Left renal pelvis (tissue), 4 donors: ENCODE measurements at regions not wholly inside any gene's neighbourhood (a gene's known extent, or its start where the extent isn't known, plus 50 kb on each side); places are given as distances from the start of the nearest gene placed in this dataset.
"Not testable (repeated sequence)": the region's sequence is repeated elsewhere in the genome, so short reads cannot be mapped to it uniquely, and the experiment has no call there.

ENCODE experiments used
- DNase-seq, 4 donors: peaks; one replicate each; pipeline ENCODE4 v3.0.0-alpha.2; 2013; ENCODE audit warnings: low read depth in 4 of 4, low spot score in 3 of 4

DNA sequence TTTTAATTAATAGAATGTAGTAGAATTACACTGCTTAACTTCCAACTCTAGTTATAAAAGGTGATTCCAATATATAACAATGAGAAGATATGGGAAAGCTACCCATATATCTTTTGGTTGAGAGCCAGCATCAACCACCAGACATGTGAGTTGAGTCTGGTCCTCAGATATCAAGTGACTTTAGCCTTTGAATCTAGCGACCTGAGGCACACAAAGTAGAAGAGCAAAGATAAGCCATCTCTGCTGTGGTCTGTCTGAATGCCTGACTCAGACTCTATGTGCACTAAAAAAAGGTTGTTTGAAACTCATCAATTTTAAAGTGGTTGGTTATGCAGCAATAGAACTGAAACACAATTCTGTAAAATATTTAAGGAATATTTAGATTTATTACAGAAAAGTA is 492.5 kb upstream of the SOX9 start:
- DNase-seq = no peak

DNA sequence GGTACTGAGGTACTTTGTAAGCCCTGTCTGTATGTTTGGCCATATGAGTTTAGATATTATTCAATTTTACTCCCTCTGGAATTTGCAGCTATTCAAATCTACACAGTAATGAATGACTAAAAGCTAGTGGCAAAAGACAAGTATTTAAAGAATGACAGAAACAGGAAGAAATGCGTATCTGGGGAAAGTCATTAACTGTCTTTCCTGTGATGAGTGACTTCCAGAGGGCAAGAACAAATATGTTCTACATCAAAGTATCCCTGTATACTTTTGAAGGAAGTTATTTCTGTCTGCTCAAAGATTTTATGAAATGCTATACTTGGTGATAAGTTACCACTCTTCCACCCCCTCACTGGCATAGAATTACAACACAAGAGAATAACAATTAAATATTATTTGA is 489.3 kb upstream of the SOX9 start:
- DNase-seq = no peak

DNA sequence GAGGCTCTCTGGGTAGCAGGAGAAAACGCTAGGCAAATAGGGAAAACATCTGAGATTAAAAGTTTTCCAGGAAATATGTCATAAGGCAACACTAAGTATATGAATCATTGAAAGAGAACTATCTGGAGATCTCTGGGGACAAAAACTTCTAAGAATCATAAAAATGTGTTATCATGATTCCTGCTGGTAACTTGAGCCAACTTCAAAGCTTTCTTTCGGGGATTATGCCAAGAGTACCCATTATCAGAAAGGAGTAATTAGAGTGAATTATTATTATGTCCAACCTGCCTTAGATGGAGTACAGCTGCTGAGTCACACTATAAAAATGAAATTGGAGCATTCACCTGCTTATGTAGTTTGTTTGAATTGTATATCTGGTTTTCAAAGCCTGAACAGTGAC is 488.5 kb upstream of the SOX9 start:
- DNase-seq = peak; percentile 16 to 50 (median 25)

DNA sequence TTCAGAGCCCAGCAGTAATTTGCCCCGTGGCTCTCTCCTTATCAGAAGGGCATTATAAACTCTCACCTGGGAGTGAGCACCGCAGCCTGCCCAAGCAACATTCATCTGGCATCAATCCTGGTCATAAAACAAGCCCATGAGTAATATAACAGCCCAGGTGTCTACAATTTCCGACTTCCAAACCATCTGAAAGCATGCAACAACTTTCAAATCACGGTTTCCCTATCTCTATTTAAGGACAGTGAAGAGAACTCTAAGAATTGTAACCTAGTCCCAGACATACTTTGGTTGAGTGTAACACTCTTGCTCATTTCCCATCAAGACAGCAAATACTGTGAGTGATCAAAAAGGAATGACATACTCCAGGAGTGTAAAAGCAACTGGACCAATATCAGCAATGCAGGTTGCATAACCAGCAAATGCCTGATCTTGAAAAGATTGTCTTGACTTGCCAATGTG is 487.4 kb upstream of the SOX9 start:
- DNase-seq = no peak

DNA sequence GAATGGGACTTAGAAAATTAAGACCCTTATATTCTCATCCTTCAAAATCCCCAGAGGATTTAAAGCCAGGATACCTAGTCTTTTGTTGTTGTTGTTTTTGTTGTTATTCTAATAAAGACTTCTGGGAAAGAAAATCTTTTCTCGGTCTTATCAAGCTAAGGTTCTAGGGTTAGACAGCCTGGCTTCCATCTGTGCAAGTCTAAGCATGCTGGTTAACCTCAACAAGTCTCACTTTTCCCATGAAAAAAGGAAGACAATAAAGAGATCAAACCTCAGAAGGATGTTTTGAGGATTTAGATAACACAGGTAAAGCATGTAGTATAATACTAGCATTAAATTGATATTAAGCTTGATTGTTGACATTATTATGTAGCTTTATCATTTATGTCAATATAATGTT is 486.4 kb upstream of the SOX9 start:
- DNase-seq = no peak

DNA sequence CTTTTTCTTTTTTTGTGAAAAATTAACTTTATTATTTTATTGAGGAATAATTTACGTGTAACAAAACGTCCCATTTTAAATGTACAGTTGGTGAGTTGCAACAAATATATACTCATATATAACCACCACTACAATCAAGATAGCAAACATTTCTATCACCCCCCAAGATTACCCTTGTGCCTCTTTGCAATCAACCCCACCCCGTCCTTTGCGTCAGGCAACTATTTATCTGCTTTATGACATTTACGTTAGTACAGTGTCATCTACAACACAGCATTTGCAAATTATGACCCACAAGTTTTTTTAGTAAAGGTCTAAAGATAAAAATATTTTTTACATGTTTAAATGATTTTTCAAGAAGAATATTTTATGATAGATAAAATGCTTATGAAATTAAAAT is 485.6 kb upstream of the SOX9 start:
- DNase-seq = no peak

DNA sequence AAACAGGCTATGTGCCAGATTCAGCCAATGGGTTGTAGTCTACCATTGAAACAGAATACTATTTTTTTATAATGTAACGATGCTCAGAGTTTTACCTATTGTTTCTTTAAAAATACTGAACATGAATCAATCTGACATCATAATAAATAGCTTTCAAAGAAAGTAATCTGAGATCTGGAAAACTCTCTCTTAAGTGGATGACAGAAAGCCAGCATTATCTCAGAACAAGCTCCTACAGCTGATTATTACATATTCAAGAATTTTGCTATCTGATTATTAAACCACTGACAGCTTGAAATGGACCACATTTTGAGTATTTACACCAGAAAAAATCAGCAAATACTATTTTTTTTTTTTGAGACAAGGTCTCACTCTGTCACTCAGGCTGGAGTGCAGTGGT is 484.2 kb upstream of the SOX9 start:
- DNase-seq = no peak

DNA sequence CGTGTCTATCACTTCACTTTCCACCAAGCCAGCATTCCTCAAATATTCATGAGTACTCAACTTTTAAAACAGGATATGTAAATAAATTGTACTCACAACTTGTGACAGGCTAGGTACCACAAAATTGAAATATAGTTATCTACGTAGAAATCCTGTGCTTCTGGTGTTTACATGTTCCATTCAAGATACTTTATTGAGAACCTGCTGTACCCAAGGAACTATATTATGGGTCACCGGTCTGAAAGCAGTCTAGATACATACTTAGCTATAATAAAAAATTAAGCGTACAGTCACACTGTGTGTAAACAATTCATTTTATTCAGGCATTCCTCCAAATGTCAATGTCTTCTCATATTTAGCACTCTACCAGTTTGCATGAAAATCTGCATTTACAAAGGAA is 482.2 kb upstream of the SOX9 start:
- DNase-seq = no peak

DNA sequence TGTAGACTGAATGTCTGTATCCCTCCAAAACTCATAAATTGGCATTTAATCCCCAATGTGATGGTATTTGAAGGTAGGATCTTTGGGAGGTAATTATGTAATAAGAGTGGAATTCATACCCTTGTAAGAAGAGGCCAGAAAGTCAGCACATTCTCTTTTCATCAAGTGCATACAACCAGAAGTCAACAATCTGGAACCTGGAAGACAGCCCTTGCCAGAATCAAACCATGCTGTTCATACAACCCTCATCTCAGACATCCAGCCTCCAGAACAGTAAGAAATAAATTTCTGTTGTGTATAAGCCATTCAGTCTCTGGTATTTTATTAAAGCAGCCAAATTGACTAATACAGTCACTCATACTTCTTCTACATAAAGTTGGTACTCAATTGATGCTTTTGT is 481.0 kb upstream of the SOX9 start:
- DNase-seq = no peak

DNA sequence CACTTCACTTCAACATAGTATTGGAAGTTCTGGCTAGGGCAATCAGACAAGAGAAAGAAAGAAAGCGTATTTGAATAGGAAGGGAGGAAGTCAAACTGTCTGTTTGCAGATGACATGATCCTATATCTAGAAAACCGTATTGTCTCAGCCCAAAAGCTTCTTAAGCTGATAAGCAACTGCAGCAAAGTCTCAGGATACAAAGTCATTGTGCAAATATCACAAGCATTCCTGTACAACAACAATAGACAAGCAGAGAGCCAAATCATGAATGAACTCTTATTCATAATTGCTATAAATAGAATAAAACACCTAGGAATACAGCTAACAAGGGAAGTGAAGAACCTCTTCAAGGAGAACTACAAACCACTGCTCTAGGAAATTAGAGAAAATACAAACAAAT is 473.9 kb upstream of the SOX9 start:
- DNase-seq = not testable (repeated sequence)

DNA sequence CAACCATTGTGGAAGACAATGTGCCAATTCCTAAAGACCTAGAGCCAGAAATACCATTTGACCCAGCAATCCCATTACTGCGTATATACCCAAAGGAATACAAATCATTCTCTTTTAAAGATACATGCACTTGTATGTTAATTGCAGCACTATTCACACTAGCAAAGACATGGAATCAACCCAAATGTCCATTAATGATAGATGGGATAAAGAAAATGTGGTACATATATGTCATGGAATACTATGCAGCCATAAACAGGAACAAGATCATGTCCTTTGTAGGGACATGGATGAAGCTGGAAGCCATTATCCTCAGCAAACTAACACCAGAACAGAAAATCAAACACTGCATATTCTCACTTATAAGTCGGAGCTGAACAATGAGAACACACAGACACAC is 472.5 kb upstream of the SOX9 start:
- not testable (repeated sequence) for DNase-seq

DNA sequence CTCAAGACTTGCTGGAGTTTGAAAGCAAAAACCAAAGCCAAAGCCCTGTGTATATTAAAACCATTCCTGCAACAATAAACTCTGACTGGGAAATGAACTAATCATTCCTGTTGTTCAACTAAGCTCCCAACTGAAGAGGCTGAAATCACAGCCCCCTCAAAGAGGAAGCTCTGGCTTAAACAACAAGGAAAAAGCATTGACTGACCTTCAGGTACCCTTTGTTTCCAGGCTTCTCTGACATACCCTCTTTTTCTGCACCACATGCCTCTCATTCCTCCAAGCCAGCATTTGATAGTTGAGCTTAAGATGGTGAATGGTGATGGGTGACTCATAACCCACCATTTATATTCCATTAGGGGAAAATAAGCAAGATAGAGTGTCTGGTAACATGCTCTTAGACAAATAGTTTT is 470.9 kb upstream of the SOX9 start:
- no peak for DNase-seq

DNA sequence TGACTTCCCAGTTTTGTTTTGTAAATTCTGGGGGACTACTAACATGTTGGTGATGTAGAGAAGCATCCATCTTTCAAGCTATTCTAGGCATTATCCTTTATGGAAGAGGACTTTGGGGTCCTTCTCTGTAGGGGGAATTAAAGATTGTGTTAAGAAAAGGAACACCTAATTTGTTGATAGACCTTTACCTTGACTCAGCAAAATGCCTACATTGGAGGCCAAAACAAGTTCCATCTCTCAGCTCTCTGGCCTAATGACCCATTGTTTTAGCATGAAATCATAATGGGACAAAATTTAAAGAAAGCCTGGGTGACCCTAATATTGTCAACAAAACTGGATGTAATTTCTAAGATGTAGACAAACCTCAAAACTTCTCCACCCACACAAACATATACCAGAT is 465.3 kb upstream of the SOX9 start:
- DNase-seq = no peak

DNA sequence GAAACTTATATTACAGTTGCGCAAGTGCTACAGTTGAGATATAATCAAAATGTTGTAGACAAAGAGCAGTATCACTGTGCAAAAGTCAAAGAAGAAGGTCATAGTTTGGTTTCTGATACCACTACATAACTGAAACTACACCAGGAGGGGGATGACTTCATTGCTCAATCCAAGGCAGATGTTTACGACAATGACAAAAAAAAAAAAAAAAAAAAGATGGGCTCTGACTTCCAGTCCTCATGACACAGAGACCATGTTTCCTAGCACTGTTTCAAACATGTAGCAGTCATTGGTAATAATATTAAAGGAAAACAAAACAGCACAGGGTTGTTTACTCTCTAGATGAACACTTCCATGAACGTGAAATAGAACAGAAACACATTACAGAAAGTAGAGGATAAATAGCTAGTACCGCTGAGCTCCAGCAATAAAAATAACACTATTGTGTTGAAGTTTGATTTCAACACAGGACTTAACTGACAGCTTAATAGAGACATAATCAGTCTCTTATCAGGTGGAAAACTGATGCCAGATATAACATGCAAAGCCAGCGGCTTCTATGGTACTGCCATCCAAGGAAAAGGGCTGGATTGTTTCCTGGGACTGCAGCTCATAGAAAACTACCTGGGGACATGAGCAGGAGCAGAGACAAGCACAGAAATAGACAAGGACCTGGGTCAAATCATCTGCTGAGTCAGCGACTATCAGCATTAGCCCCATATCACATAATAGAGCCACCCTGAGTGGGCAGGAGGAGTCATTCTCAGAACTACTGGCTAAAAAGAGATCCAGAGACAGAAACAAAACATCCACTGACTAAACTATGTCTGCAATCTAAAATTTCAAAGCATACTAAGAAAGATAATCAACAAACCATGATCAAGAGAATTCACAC is 463.6 kb upstream of the SOX9 start:
- DNase-seq = no peak

DNA sequence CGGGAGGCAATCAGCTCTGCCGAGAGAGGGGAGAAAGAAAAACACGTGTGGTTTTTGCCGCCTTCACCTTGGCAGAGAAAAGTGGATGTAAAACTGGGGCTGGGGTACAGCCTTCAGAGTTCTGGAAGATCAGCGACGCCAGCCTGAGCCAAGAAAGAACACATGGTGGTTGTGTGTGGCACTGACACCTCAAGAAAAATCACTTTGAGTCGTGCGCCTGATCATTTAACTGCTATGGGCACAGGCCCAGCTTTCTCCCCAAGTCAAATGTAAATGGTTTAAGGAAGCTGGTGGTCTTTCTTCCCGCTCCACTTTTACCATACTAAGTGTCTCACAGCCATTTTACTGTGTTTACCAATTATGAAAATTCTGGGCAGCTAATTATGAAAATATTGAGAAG is 461.8 kb upstream of the SOX9 start:
- no peak for DNase-seq

DNA sequence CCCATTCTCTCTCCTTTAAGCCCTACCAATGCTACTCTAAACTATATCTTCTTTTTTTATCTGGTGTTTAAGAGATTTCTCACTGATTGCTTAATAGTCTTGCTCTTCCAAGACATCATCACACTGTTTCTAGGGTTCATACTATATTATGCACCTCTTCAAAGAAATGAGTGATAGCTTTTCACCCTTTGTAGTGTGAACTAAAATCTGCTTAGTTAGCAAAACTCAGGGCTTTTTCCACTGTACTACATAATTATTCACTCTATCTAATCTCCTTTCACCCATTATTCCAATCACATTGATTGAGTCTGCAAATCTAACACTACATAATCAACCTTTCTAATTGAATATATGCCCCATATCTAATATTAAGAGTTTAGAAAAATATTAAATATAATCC is 456.0 kb upstream of the SOX9 start:
- DNase-seq = no peak

DNA sequence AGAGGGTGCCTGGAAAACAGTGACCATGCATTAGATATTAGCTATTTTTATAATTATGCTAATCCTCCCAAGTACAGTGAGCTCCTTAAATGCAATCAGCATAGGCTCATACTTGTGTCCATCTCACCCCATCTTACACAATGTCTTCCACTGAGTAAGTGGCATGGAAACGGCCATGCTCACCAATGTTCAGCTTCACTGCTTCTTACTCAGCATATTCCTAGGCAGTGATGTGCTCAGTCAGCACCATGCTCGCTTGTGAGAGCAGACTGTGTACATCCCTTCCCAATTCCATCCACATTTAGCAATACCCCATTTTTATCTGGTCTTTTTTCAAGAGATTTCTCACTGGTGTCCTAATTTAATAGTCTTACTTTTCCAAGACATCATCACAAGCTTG is 454.8 kb upstream of the SOX9 start:
- no peak for DNase-seq

DNA sequence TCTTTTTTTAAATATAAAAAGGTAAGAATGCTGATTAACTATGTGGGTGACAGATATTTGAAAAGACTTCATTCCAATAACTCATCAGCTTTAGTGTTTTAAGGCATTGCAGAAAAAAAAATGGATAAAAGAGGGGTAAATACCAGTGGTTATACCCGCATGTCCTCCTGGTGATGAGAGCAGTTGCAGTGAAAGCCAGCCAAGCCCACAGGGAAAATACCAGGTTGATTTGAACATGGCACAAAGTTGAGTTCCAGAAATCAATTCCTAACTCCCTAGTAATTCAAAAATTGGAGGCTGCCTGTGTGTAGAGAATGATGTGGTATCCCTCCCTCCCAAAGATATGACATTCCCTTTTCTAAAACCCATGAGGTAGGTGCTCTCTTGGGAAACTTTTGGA is 453.2 kb upstream of the SOX9 start:
- DNase-seq = no peak

DNA sequence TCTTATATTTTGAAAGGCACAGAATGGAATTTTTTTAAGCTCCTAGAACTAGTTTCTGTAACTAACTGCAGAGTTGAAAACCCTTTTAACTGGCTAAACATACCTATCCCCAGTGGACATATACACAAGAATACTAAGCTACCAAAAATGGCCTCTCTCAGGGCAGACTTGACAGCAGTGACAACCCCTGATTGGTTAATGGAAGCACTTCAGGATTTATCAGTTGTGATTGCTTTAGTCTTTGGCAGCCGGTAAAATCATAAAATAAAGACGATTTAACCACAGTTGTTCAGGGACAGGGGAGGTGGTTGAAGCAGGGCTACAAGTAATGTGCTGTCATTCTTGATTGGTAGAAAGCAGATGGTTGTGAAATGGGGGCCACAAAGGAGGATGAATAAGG is 452.0 kb upstream of the SOX9 start:
- no peak for DNase-seq

DNA sequence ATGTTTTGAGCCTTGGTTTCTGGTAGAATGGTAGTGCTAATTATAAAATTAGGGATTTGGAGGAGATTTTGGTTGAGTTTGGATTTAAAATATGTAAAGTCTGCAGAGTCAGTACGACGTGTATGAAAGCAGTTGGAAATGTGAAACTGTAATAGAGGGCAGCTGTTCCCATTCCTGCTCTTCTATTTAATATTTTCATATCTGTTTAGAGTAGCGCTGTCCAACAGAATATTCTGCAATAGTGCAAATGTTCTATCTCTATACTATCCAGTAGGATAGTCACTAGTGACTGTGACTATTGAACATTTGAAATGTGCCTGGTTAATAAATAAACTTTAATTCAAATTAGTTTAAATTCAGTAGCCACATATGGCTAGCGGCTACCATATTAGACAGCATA is 443.4 kb upstream of the SOX9 start:
- no peak for DNase-seq

DNA sequence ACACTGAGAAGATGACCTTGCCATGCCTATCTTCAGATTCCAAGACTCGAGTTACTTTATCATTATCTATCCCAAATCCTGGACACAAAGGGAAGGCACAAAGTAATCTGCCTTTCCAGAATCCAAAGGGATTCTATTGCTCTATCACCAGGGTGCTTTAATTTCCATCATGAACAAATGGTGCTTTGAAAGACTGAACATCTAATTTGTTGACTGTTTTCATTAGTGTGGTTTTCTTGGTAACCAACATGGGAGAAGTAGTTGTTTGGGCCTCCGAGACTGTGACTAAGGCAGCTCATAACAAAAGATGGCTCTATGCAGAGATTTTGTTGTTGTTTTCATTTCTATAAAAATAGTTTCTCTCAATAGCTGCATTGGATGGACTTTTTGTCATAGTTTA is 441.0 kb upstream of the SOX9 start:
- no peak for DNase-seq

DNA sequence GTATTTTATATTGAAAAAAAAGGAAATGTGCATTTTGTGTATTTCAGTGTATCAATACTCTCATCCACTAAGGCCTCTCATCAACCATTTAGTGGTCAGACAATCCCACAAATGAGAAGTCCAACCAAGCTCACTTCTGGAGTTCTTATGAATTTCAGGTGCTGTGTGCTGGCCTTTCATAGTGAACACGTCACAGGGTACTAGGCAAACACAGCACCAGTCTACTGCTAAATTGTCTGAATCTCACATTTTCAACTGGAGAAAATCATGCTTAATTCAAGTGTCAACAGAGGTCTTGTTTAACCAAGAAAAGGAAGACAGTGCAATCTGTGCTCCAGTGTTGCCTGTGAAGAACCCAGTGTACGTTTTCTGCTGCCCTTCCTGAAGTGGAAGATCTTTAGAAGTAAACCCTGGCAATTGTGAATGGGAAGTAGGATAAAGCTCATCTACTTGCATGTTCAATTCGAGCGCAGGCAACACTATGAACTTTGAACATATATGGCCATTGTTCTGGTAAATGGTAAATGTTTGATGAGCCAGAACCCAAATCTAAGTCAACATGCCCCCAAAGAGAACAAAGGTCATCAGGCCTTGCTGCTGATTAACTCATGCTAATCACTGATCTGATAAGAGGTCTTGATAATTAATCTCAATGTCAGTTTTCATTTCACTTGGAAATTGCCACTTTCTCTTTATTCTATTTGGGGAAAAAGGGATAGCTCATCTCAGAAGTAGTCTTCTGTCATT is 439.2 kb upstream of the SOX9 start:
- no peak for DNase-seq
